Mucosa of descending colon (tissue), 3 donors: ENCODE measurements at regions not wholly inside any gene's neighbourhood (a gene's known extent, or its start where the extent isn't known, plus 50 kb on each side); places are given as distances from the start of the nearest gene placed in this dataset.

Experiments used
- ATAC-seq: fragments of 200-7000 bp; cut with Tn5 transposase; one replicate; pipeline ENCODE4 v1.9.1; 2020; ENCODE audit warnings: mild to moderate bottlenecking, moderate library complexity
- DNase-seq, 3 donors: peaks; one replicate each; pipeline ENCODE4 v3.0.0-alpha.2; 2020
- H3K36me3 ChIP-seq: fragments of 200-600 bp; one replicate; pipeline ENCODE4 v1.8.0; 2021; ENCODE audit warnings: low read depth, mild to moderate bottlenecking
- H3K4me1 ChIP-seq: fragments of 200-600 bp; one replicate; pipeline ENCODE4 v1.8.0; 2021; ENCODE audit warnings: low read depth, mild to moderate bottlenecking
- H3K4me3 ChIP-seq: fragments of 200-600 bp; one replicate; pipeline ENCODE4 v1.8.0; 2021; ENCODE audit warnings: mild to moderate bottlenecking
- H3K9me3 ChIP-seq: fragments of 200-600 bp; one replicate; pipeline ENCODE4 v1.8.0; 2021; ENCODE audit warnings: mild to moderate bottlenecking
- intact Hi-C, 2 donors: fragments of 100-400 bp; cut with DNase I in 1 of 2; cut with micrococcal nuclease in 1 of 2; formaldehyde crosslinking; loops; one replicate each; pipeline versions ENCODE4 v1.11.0 to v1.11.1; 2022; cut with DNase I, micrococcal nuclease
- TF ChIP-seq, protein P1 (sequence below): fragments of 200-600 bp; IDR thresholded peaks from one replicate; pipeline ENCODE4 v1.8.0; 2022; ENCODE audit warnings: antibody characterized with exemption, mild to moderate bottlenecking
- donor health status: DM: no; HTN: no; CAD: no; lungs with moderate emphysema.
- donor health status: DM: no; HTN: no; CAD: no.
- donor health status: DM: no; HTN: yes; CAD: no.

DNA sequence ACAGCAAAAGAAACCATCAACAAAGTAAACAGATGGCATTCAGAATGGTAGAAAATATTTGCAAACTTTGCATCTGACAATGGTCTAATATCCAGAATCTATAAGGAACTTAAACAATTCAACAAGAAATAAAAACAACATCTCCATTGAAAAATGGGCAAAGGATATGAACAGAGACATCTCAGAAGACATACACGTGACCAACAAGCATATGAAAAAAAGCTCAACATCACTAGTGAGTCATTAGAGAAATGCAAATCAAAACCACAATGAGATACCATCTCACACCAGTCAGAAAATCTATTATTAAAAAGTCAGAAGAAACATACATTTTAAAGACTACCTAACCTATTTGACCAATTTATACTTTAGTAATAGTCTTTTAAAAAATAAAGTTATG is 571.3 kb upstream of the NRG3 start:
- ATAC-seq (no peak), DNase-seq (no peak)
- H3K4me1 ChIP-seq, result no peaks in the 10 kb centered on the region
- peaks cover 2% of the 10 kb centered on the region for H3K9me3 ChIP-seq
- no peak overlapping the region for H3K4me3 ChIP-seq
- intact Hi-C loops, result no loop called here
- no peaks in the 10 kb centered on the region for H3K36me3 ChIP-seq
- TF ChIP-seq, protein P1, sequence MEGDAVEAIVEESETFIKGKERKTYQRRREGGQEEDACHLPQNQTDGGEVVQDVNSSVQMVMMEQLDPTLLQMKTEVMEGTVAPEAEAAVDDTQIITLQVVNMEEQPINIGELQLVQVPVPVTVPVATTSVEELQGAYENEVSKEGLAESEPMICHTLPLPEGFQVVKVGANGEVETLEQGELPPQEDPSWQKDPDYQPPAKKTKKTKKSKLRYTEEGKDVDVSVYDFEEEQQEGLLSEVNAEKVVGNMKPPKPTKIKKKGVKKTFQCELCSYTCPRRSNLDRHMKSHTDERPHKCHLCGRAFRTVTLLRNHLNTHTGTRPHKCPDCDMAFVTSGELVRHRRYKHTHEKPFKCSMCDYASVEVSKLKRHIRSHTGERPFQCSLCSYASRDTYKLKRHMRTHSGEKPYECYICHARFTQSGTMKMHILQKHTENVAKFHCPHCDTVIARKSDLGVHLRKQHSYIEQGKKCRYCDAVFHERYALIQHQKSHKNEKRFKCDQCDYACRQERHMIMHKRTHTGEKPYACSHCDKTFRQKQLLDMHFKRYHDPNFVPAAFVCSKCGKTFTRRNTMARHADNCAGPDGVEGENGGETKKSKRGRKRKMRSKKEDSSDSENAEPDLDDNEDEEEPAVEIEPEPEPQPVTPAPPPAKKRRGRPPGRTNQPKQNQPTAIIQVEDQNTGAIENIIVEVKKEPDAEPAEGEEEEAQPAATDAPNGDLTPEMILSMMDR, result no peak

DNA sequence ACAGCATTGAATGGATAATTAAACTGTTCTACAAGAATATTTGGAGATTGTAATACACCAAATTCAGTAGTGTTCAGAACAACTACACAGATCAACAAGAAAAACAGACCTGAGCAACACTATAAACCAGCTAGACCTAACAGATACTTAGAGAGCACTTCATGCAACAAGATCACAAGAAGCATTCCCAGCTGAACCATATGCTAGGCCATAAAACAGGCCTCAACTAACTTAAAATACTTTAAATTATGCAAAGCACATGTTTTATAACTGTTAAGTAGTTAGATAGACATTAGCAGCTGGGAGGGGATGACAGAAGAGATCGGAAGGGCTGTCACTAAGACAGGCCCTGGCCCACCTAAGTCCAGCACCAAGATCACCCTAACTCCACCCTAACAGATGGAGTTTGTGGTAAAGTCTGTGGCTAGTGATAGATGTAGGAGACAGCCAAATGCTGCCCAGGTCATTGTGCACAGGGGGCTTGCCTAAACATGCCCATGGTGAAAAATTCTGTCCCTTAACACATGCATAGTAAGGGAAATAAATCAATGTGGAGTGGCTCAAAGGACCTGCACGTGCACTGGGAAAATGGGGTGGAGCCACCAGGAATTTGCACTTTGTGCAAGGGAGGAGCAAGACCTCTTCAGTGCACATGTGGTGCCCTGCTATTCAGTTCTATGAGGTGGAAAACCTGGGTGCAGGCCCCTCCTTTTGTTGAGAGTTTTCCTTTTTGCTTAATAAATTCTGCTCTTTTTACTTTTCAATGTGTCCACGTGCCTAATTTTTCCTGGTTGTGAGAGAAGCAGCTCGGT is 567.8 kb upstream of the NRG3 start:
- H3K9me3 ChIP-seq, result peaks cover 5% of the 10 kb centered on the region
- ATAC-seq (no peak), DNase-seq (no peak)
- no peak overlapping the region for H3K4me3 ChIP-seq
- H3K4me1 ChIP-seq, result no peaks in the 10 kb centered on the region
- H3K36me3 ChIP-seq, result no peaks in the 10 kb centered on the region
- TF ChIP-seq, protein P1, result no peak
- intact Hi-C loops, result no loop called here

- DNase-seq, result no peak
- Histone ChIP-seq H3K9me3 (peaks cover 5% of the 10 kb centered on the region), H3K36me3 (no peaks in the 10 kb centered on the region), H3K4me1 (no peaks in the 10 kb centered on the region), H3K4me3 (no peak overlapping the region)
- TF ChIP-seq, protein P1, result no peak
- intact Hi-C loops, result no loop called here
- ATAC-seq, result no peak
Measured at GRCh38 chr10:81309041-81309552, 565.9 kb upstream of the NRG3 start.

DNA sequence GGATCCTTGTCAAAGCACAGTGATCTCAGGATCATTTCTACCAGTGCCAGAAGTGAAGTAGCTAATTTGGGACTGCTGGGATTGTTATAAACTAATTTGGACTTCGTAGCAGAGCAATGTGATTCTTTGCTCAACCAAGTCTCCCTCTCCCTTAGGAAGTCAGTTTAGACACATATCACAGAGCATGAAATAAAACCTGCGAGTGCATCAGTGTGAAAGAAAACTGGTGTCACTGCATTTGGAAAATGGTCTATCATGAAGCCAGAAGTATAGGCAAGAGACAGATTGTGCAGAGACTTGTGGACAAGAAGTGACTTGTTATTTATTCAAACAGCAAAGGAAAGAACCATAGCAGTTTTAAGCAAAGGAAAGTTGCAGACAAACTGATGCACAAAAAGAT is 560.5 kb upstream of the NRG3 start:
- no peak for DNase-seq

DNA sequence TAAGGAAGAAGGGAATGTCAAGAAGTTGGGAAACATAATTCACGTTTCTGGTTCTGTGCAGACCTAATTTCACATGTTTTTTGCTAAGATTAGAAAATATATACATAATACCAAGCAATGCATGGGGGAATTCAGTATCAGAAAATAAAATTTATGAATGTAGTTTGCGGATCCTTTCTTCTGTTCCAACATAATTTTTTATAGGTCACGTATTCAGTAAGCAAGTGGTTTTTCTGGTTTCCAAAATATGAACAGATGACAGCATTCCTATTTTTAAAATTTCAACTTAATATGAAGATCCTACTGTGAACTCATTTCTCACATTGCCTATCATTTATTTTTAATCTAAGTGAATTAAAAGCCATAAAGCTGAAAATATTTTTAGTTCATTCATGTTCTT is 560.0 kb upstream of the NRG3 start:
- no peaks in the 10 kb centered on the region for H3K36me3 ChIP-seq
- no peak overlapping the region for H3K4me3 ChIP-seq
- no peaks in the 10 kb centered on the region for H3K9me3 ChIP-seq
- no peaks in the 10 kb centered on the region for H3K4me1 ChIP-seq
- intact Hi-C loops, result no loop called here
- DNase-seq, result no peak
- no peak for ATAC-seq
- TF ChIP-seq, protein P1, result no peak

More for the DNA sequence above, 560.5 kb upstream of the NRG3 start:
- TF ChIP-seq, protein P1, result no peak
- H3K4me1 ChIP-seq, result no peaks in the 10 kb centered on the region
- no peaks in the 10 kb centered on the region for H3K9me3 ChIP-seq
- no peak for ATAC-seq
- intact Hi-C loops, result no loop called here
- no peak overlapping the region for H3K4me3 ChIP-seq
- no peaks in the 10 kb centered on the region for H3K36me3 ChIP-seq
